HEK293 (cell line): ENCODE measurements at regions not wholly inside any gene's neighbourhood (a gene's known extent, or its start where the extent isn't known, plus 50 kb on each side); places are given as distances from the start of the nearest gene placed in this dataset.

Experiments
- CTCF ChIA-PET: fragments of 350-600 bp; formaldehyde crosslinking; extraction: SDS; loops from one replicate; lab custom pipeline; 2021; ENCODE audit warnings: antibody characterized with exemption; lab: Yijun Ruan, JAX
- POLR2A ChIA-PET: fragments of 300-600 bp; formaldehyde crosslinking; extraction: SDS; loops from one replicate; lab custom pipeline; 2020; ENCODE audit warnings: antibody characterized with exemption, inconsistent platforms; lab: Yijun Ruan, JAX
- H3K27ac ChIP-seq: fragments of 200-500 bp; sonication (Bioruptor generic); 2 replicates; pipeline ENCODE4 v1.5.1; 2014; ENCODE audit warnings: low read depth, low read length, control low read depth, inconsistent platforms; ENCODE audit errors: extremely low read depth
- H3K36me3 ChIP-seq, 2 experiments: fragments of 200-500 bp in 1 of 2; sonication (Bioruptor generic) in 1 of 2; 1 replicate in 1 of 2; 2 replicates in 1 of 2; pipeline ENCODE4 v1.5.1; 2014 to 2017; ENCODE audit warnings: inconsistent platforms in 2 of 2, low read length in 2 of 2; ENCODE audit not compliant: control insufficient read depth in 2 of 2, insufficient read depth in 1 of 2
- H3K4me1 ChIP-seq: fragments of 200-500 bp; sonication (Bioruptor generic); 2 replicates; pipeline ENCODE4 v1.5.1; 2014; ENCODE audit warnings: mild to moderate bottlenecking, low read length, inconsistent platforms; ENCODE audit not compliant: control insufficient read depth, insufficient read depth
- H3K4me3 ChIP-seq: 2 replicates; pipeline ENCODE4 v1.5.1; 2011; ENCODE audit warnings: low read depth, mild to moderate bottlenecking, control low read depth, low read length, moderate library complexity
- H3K9me3 ChIP-seq: fragments of 200-500 bp; sonication (Bioruptor generic); 2 replicates; pipeline ENCODE4 v1.5.1; 2014; ENCODE audit warnings: low read depth, low read length, inconsistent platforms; ENCODE audit not compliant: control insufficient read depth, insufficient read depth
- FEZF1 ChIP-seq: fragments of 450-650 bp; formaldehyde crosslinking; IDR thresholded peaks from 2 replicates; pipeline ENCODE4 v1.5.1; 2016; ENCODE audit warnings: missing biosample characterization, missing genetic modification characterization
- INSM2 ChIP-seq: fragments of 450-650 bp; formaldehyde crosslinking; IDR thresholded peaks from 2 replicates; pipeline ENCODE4 v1.5.1; 2016; ENCODE audit warnings: missing biosample characterization, missing genetic modification characterization
- MEIS1 ChIP-seq: sonication (generic); formaldehyde crosslinking; IDR thresholded peaks from 2 replicates; pipeline ENCODE4 v1.8.1; 2022; ENCODE audit warnings: missing genetic modification reagents, mild to moderate bottlenecking, borderline replicate concordance
- YY2 ChIP-seq: fragments of 450-650 bp; formaldehyde crosslinking; IDR thresholded peaks from 2 replicates; pipeline ENCODE4 v1.5.1; 2016; ENCODE audit warnings: missing biosample characterization, missing genetic modification characterization
- ZFP41 ChIP-seq: fragments of 450-650 bp; formaldehyde crosslinking; IDR thresholded peaks from 2 replicates; pipeline ENCODE4 v1.5.1; 2016; ENCODE audit warnings: missing biosample characterization, missing genetic modification characterization, borderline replicate concordance
- ZNF18 ChIP-seq: fragments of 450-650 bp; formaldehyde crosslinking; IDR thresholded peaks from 2 replicates; pipeline ENCODE4 v1.5.1; 2016; ENCODE audit warnings: missing biosample characterization, missing genetic modification characterization
- ZNF350 ChIP-seq: fragments of 450-650 bp; formaldehyde crosslinking; IDR thresholded peaks from 2 replicates; pipeline ENCODE4 v1.5.0; 2017; ENCODE audit warnings: missing biosample characterization, mild to moderate bottlenecking, missing genetic modification characterization
- ZNF416 ChIP-seq: fragments of 450-650 bp; formaldehyde crosslinking; IDR thresholded peaks from 2 replicates; pipeline ENCODE4 v1.5.1; 2016; ENCODE audit warnings: missing biosample characterization, missing genetic modification characterization
- ZNF514 ChIP-seq: fragments of 450-650 bp; formaldehyde crosslinking; IDR thresholded peaks from 2 replicates; pipeline ENCODE4 v1.5.1; 2016; ENCODE audit warnings: missing biosample characterization, missing genetic modification characterization
- ZNF521 ChIP-seq: fragments of 450-650 bp; formaldehyde crosslinking; IDR thresholded peaks from 2 replicates; pipeline ENCODE4 v1.5.1; 2017; ENCODE audit warnings: missing biosample characterization, mild to moderate bottlenecking, missing genetic modification characterization
- ZNF548 ChIP-seq: fragments of 450-650 bp; formaldehyde crosslinking; IDR thresholded peaks from 2 replicates; pipeline ENCODE4 v1.5.1; 2016; ENCODE audit warnings: missing biosample characterization, missing genetic modification characterization
- ZNF830 ChIP-seq: fragments of 450-650 bp; IDR thresholded peaks from 2 replicates; pipeline ENCODE4 v1.5.0; 2018; ENCODE audit warnings: missing biosample characterization, missing genetic modification characterization, low read depth, mild to moderate bottlenecking, moderate library complexity
- TF ChIP-seq, protein P1 (sequence below): fragments of 450-650 bp; formaldehyde crosslinking; IDR thresholded peaks from 2 replicates; pipeline ENCODE4 v1.5.1; 2016; ENCODE audit warnings: missing biosample characterization, missing genetic modification characterization
- TF ChIP-seq, protein P2 (sequence below): fragments of 450-650 bp; IDR thresholded peaks from 2 replicates; pipeline ENCODE4 v1.5.1; 2018; ENCODE audit warnings: missing biosample characterization, mild to moderate bottlenecking, missing genetic modification characterization

- no peak for TF ChIP-seq ZNF548 (tag by site-specific recombination)
These were observed 342.2 kb upstream of the PKDCC start (continued) for GRCh38 chr2:41705634-41706033.

GRCh38 chr2:41706286-41706685 lies 341.5 kb upstream of the PKDCC start:
- POLR2A ChIA-PET, result no interaction called here

DNA sequence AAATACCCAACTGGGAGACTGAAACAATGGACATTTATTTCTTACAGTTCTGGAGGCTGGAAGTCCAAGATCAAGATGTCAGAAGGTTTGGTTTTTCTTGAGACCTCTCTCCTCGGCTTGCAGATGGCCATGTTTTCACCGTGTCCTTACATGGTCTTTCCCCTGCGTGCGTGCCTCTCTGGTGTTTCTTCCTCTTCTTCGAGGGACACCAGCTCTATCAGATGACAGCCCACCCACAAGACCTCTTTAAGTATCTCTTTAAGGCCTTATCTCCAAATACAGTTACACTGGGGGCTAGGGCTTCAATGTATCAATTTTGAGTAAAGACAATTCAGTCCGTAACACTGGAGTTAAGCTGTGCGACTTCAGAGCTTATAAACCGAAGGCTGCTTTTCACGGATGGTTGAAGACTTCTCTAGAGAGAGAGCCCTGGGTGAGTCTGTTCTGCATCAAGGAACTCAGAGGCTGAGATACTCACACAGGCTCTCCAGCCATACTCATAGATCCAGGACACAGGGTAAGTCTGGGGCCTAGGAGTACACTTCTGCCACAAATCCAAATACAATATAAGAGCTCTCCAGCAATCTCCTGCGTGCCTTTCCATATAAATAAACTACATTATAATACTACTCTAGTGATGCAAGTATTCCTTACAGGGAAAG lies 339.9 kb upstream of the PKDCC start:
- Histone ChIP-seq H3K9me3 (no peaks in the 10 kb centered on the region), H3K4me1 (no peaks in the 10 kb centered on the region), H3K27ac (no peak overlapping the region), H3K4me3 (no peak overlapping the region), H3K36me3 (no peaks in the 10 kb centered on the region)
- POLR2A ChIA-PET, result no interaction called here
- CTCF ChIA-PET, result interaction anchor here (0.6 to 1.2 kb wide), 2 partner anchors 9 to 17 kb away, joined by 4 to 10 read pairs; no protein-coding TSS in a partner anchor
- TF ChIP-seq ZNF350, result no peak
- TF ChIP-seq, protein P1, sequence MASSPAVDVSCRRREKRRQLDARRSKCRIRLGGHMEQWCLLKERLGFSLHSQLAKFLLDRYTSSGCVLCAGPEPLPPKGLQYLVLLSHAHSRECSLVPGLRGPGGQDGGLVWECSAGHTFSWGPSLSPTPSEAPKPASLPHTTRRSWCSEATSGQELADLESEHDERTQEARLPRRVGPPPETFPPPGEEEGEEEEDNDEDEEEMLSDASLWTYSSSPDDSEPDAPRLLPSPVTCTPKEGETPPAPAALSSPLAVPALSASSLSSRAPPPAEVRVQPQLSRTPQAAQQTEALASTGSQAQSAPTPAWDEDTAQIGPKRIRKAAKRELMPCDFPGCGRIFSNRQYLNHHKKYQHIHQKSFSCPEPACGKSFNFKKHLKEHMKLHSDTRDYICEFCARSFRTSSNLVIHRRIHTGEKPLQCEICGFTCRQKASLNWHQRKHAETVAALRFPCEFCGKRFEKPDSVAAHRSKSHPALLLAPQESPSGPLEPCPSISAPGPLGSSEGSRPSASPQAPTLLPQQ (tag by site-specific recombination), result no peak
- TF ChIP-seq YY2 (tag by site-specific recombination), result no peak
- no peak for TF ChIP-seq ZNF830
- TF ChIP-seq INSM2 (tag by site-specific recombination), result no peak
- TF ChIP-seq, protein P2, sequence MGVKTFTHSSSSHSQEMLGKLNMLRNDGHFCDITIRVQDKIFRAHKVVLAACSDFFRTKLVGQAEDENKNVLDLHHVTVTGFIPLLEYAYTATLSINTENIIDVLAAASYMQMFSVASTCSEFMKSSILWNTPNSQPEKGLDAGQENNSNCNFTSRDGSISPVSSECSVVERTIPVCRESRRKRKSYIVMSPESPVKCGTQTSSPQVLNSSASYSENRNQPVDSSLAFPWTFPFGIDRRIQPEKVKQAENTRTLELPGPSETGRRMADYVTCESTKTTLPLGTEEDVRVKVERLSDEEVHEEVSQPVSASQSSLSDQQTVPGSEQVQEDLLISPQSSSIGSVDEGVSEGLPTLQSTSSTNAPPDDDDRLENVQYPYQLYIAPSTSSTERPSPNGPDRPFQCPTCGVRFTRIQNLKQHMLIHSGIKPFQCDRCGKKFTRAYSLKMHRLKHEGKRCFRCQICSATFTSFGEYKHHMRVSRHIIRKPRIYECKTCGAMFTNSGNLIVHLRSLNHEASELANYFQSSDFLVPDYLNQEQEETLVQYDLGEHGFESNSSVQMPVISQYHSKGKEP (tag by site-specific recombination), result no peak
- no peak for TF ChIP-seq MEIS1 (CRISPR knock-in tag)
- no peak for TF ChIP-seq ZNF521 (tag by site-specific recombination)
- no peak for TF ChIP-seq ZNF416 (tag by site-specific recombination)
- TF ChIP-seq ZNF514 (tag by site-specific recombination), result no peak
- TF ChIP-seq ZFP41 (tag by site-specific recombination), result no peak
- TF ChIP-seq FEZF1, result no peak

More at GRCh38 chr2:41706286-41706685, 341.5 kb upstream of the PKDCC start:
- no peak for TF ChIP-seq ZNF18
- Histone ChIP-seq H3K36me3 (no peaks in the 10 kb centered on the region), H3K4me3 (no peak overlapping the region), H3K9me3 (no peaks in the 10 kb centered on the region), H3K27ac (no peak overlapping the region), H3K4me1 (no peaks in the 10 kb centered on the region)
- CTCF ChIA-PET, result no interaction called here
